ENCODE measurements at regions not wholly inside any gene's neighbourhood (a gene's known extent, or its start where the extent isn't known, plus 50 kb on each side); places are given as distances from the start of the nearest gene placed in this dataset.

DNA sequence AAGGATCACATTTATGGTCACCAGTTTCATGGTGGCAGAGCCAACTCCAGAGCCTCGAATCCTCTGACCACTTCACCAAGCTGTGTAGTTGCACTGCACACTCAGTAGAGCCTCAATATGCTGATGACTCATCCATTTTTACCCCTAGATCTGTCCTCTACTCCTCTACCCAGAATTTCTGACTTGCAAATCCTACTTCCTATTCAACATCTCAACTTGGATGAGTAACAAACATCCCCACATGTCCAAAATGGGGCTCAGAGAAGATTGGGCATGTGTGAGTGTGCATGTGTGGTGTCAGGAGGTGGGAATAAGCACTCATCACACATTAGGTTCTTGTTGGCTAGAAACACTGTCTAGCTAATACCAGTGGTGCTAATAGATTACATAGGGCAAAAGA lies 57.8 kb upstream of the IGFBP2 start:
- Histone ChIP-seq H2BK5ac (ENCODE audit: low read depth, low read length) (no peak overlapping the region), H3K79me2 (ENCODE audit: control insufficient read depth in 1 of 2, insufficient read depth in 2 of 2, low read length in 2 of 2) (no peaks in the 10 kb centered on the region), H4K8ac (ENCODE audit: extremely low read depth, insufficient read depth, low read length) (no peak overlapping the region), H3K27ac (ENCODE audit: low read depth, low read length) (no peak overlapping the region), H3K56ac (replicated peaks; ENCODE audit: insufficient read length, low read depth, low read length) (no peak overlapping the region), H4K20me1 (replicated peaks in 1 of 2; ENCODE audit: control insufficient read depth in 1 of 2, insufficient read depth in 2 of 2, low read length in 2 of 2) (no peaks in the 10 kb centered on the region), H3K4me2 (ENCODE audit: insufficient read depth in 1 of 2, low read depth in 2 of 2, low read length in 2 of 2) (no peak overlapping the region), H2BK15ac (ENCODE audit: low read length) (no peak overlapping the region), H3K4me1 (replicated peaks in 1 of 4; ENCODE audit: control insufficient read depth in 3 of 4, insufficient read depth in 4 of 4, low read length in 3 of 4) (peaks cover 0 to 3% (median 0%) of the 10 kb centered on the region in 4 experiments; a peak in 1 of 7 replicates), H4K5ac (ENCODE audit: insufficient read length, low read depth, low read length) (no peak overlapping the region), H4K91ac (replicated peaks; ENCODE audit: insufficient read length, low read length) (no peak overlapping the region), H2AFZ (ENCODE audit: low read length) (no peak overlapping the region), H2BK12ac (ENCODE audit: low read depth, low read length) (no peak overlapping the region), H3K23me2 (ENCODE audit: low read depth, low read length) (no peaks in the 10 kb centered on the region), H3K18ac (ENCODE audit: extremely low read depth, low read length) (no peak overlapping the region), H3K14ac (ENCODE audit: insufficient read length) (no peak overlapping the region), H3K27me3 (replicated peaks in 1 of 4; ENCODE audit: control insufficient read depth in 3 of 4, extremely low read depth in 1 of 4, insufficient read depth in 3 of 4, low read length in 3 of 4) (no peaks in the 10 kb centered on the region; a peak in 1 of 7 replicates), H3K23ac (ENCODE audit: insufficient read length) (no peak overlapping the region), H3K4me3 (ENCODE audit: extremely low read depth in 1 of 4, insufficient read depth in 2 of 4, low read depth in 3 of 4, low read length in 4 of 4) (no peak overlapping the region), H3K4ac (replicated peaks; ENCODE audit: insufficient read length, low read depth, low read length) (no peak overlapping the region), H3K9ac (replicated peaks in 1 of 4; ENCODE audit: extremely low read depth in 1 of 4, low read depth in 3 of 4, low read length in 3 of 4) (no peak overlapping the region), H3K9me3 (ENCODE audit: insufficient read depth in 2 of 2, low read depth in 1 of 2, low read length in 1 of 2) (peaks cover 3 to 8% of the 10 kb centered on the region in 2 experiments; a peak in 2 of 4 replicates), H2BK20ac (ENCODE audit: low read length) (no peak overlapping the region), H2BK120ac (replicated peaks; ENCODE audit: low read depth, low read length) (no peak overlapping the region), H3K79me1 (ENCODE audit: low read depth, low read length) (no peaks in the 10 kb centered on the region), H3K36me3 (ENCODE audit: control insufficient read depth in 2 of 4, insufficient read depth in 4 of 4, low read length in 3 of 4) (no peaks in the 10 kb centered on the region), H2AK5ac (ENCODE audit: low read depth, low read length) (no peak overlapping the region)
- WGBS, 2 experiments (ENCODE audit: extremely low coverage in 1 of 2, insufficient coverage in 1 of 2, insufficient read length in 1 of 2, insufficient replicate concordance in 2 of 2, low coverage in 1 of 2, low lambda C conversion rate in 2 of 2, missing lambda C conversion rate in 1 of 2) = 90% methylated on average over 1 of the region's 1 CpG; no CpG with 5 or more reads in 1 of the 2 experiments
- CTCF ChIA-PET (ENCODE audit: partially characterized antibody) = interaction anchor here (1.3 to 2.2 kb wide), 3 partner anchors 15 to 92 kb away, joined by 3 to 7 read pairs (median 4); no protein-coding TSS in a partner anchor
- POLR2A ChIA-PET (ENCODE audit: partially characterized antibody) = interaction anchor here (0.7 kb wide), 1 partner anchor 60 kb away, joined by 3 read pairs; no protein-coding TSS in a partner anchor
- TF ChIP-seq KDM5A (IDR thresholded peaks at IDR 0.05; ENCODE audit: low read length) = no peak
- TF ChIP-seq TAF1 (IDR thresholded peaks at IDR 0.05; ENCODE audit: low read depth, low read length) = no peak
- TF ChIP-seq SIRT6 (IDR thresholded peaks at IDR 0.05; ENCODE audit: low read length) = no peak
- no peak for TF ChIP-seq JUND (IDR thresholded peaks at IDR 0.05; ENCODE audit: low read length)
- no peak for TF ChIP-seq SIX5 (IDR thresholded peaks at IDR 0.05; ENCODE audit: low read depth, low read length)
- FAIRE-seq = no peak
- no peak for DNase-seq (ENCODE audit: low read depth in 1 of 2, low spot score in 2 of 2)
